ENCODE measurements at regions not wholly inside any gene's neighbourhood (a gene's known extent, or its start where the extent isn't known, plus 50 kb on each side); places are given as distances from the start of the nearest gene placed in this dataset.

- CTCF ChIA-PET, result no interaction called here
- no peak overlapping the region for H3K4me3 ChIP-seq (ENCODE audit: low read depth, low read length)
- POLR2A ChIA-PET, result no interaction called here
- TF ChIP-seq, protein P1, sequence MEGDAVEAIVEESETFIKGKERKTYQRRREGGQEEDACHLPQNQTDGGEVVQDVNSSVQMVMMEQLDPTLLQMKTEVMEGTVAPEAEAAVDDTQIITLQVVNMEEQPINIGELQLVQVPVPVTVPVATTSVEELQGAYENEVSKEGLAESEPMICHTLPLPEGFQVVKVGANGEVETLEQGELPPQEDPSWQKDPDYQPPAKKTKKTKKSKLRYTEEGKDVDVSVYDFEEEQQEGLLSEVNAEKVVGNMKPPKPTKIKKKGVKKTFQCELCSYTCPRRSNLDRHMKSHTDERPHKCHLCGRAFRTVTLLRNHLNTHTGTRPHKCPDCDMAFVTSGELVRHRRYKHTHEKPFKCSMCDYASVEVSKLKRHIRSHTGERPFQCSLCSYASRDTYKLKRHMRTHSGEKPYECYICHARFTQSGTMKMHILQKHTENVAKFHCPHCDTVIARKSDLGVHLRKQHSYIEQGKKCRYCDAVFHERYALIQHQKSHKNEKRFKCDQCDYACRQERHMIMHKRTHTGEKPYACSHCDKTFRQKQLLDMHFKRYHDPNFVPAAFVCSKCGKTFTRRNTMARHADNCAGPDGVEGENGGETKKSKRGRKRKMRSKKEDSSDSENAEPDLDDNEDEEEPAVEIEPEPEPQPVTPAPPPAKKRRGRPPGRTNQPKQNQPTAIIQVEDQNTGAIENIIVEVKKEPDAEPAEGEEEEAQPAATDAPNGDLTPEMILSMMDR (IDR thresholded peaks at IDR 0.05; ENCODE audit: insufficient read depth, low read length, missing control alignments), result no peak
- no peak for DNase-seq (ENCODE audit: low read depth, low spot score)
Measured at GRCh38 chr2:21469158-21469557, 345.4 kb downstream of the TDRD15 start.

- DNase-seq (ENCODE audit: low read depth, low spot score), result no peak
- POLR2A ChIA-PET, result no interaction called here
- CTCF ChIA-PET, result no interaction called here
- TF ChIP-seq, protein P1 (IDR thresholded peaks at IDR 0.05; ENCODE audit: insufficient read depth, low read length, missing control alignments), result no peak
- H3K4me3 ChIP-seq (ENCODE audit: low read depth, low read length), result no peak overlapping the region
Measured at GRCh38 chr2:21469564-21469963, 345.8 kb downstream of the TDRD15 start.

DNA sequence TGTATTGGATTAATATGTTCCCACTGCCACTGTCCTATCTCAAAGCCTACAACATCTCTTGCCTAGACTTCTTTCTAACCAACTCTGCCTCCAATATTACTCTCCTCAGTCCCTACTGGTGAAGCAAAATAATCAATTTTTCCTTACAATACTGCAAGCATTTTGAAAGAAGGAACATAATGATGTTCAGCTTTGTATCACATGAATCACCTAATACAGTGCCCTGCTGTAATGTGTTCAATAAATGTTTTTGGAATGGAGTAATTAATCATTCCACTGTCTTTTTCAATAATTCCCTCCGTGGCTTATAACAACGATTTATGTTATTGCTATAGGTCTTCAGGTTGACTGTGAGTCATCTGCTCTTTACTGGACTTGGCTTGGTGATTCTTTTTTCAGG, 356.4 kb downstream of the TDRD15 start:
- CTCF ChIA-PET, result no interaction called here
- POLR2A ChIA-PET, result no interaction called here
- TF ChIP-seq, protein P1 (IDR thresholded peaks at IDR 0.05; ENCODE audit: insufficient read depth, low read length, missing control alignments), result no peak
- no peak for DNase-seq (ENCODE audit: low read depth, low spot score)
- no peak overlapping the region for H3K4me3 ChIP-seq (ENCODE audit: low read depth, low read length)

- TF ChIP-seq, protein P1 (IDR thresholded peaks at IDR 0.05; ENCODE audit: insufficient read depth, low read length, missing control alignments), result no peak
- no peak for DNase-seq (ENCODE audit: low read depth, low spot score)
- POLR2A ChIA-PET, result no interaction called here
- CTCF ChIA-PET, result no interaction called here
- H3K4me3 ChIP-seq (ENCODE audit: low read depth, low read length), result no peak overlapping the region
Measured at GRCh38 chr2:21484643-21485042, 360.9 kb downstream of the TDRD15 start.

GRCh38 chr2:21486445-21486844, 362.7 kb downstream of the TDRD15 start:
- POLR2A ChIA-PET, result no interaction called here
- DNase-seq (ENCODE audit: low read depth, low spot score), result no peak
- CTCF ChIA-PET, result no interaction called here

GRCh38 chr2:21489080-21489479, 365.3 kb downstream of the TDRD15 start:
- no peak for DNase-seq (ENCODE audit: low read depth, low spot score)
- no peak overlapping the region for H3K4me3 ChIP-seq (ENCODE audit: low read depth, low read length)
- ChIA-PET POLR2A (no interaction called here), CTCF (no interaction called here)
- TF ChIP-seq, protein P1 (IDR thresholded peaks at IDR 0.05; ENCODE audit: insufficient read depth, low read length, missing control alignments), result no peak

More at GRCh38 chr2:21486445-21486844, 362.7 kb downstream of the TDRD15 start:
- H3K4me3 ChIP-seq (ENCODE audit: low read depth, low read length), result no peak overlapping the region
- TF ChIP-seq, protein P1 (IDR thresholded peaks at IDR 0.05; ENCODE audit: insufficient read depth, low read length, missing control alignments), result no peak

Data from AG04449 (cell line).